SKM-1 (cell line): ENCODE measurements at regions not wholly inside any gene's neighbourhood (a gene's known extent, or its start where the extent isn't known, plus 50 kb on each side); places are given as distances from the start of the nearest gene placed in this dataset.
"Not testable (repeated sequence)": the region's sequence is repeated elsewhere in the genome, so short reads cannot be mapped to it uniquely, and the experiment has no call there.

Experiments used
- DNase-seq: peaks from one replicate; lab custom pipeline; 2025; ENCODE audit not compliant: unreplicated experiment; lab: John Stamatoyannopoulos, UW

GRCh38 chr1:143702739-143703138 lies 269.0 kb downstream of the FAM72C start:
- DNase-seq: not testable (repeated sequence)

- DNase-seq: no peak
Measured at GRCh38 chr1:143699731-143700130, 272.1 kb downstream of the FAM72C start.

- DNase-seq: no peak
Measured at GRCh38 chr1:143699115-143699514, 272.7 kb downstream of the FAM72C start.

GRCh38 chr1:143698016-143698415 lies 273.8 kb downstream of the FAM72C start:
- DNase-seq: no peak

GRCh38 chr1:143694085-143694484 lies 277.7 kb downstream of the FAM72C start:
- DNase-seq: no peak

GRCh38 chr1:143691971-143692529 lies 279.7 kb downstream of the FAM72C start:
- DNase-seq: no peak

- no peak for DNase-seq
Measured at GRCh38 chr1:143691400-143691891, 280.3 kb downstream of the FAM72C start.

GRCh38 chr1:143689781-143690180 lies 282.0 kb downstream of the FAM72C start:
- DNase-seq: no peak

GRCh38 chr1:143680304-143680703 lies 291.5 kb downstream of the FAM72C start:
- DNase-seq: no peak

- no peak for DNase-seq
Measured at GRCh38 chr1:143672983-143673382, 298.8 kb downstream of the FAM72C start.

GRCh38 chr1:143667730-143668129 lies 304.1 kb downstream of the FAM72C start:
- no peak for DNase-seq

GRCh38 chr1:143666851-143667250 lies 304.9 kb downstream of the FAM72C start:
- DNase-seq: no peak

- no peak for DNase-seq
Measured at GRCh38 chr1:143665606-143666005, 306.2 kb downstream of the FAM72C start.

GRCh38 chr1:143663056-143663455 lies 308.7 kb downstream of the FAM72C start:
- DNase-seq: not testable (repeated sequence)

- no peak for DNase-seq
Measured at GRCh38 chr1:143661418-143662101, 310.2 kb downstream of the FAM72C start.

GRCh38 chr1:143660354-143660941 lies 311.3 kb downstream of the FAM72C start:
- DNase-seq: no peak

- no peak for DNase-seq
Measured at GRCh38 chr1:143653429-143653802, 318.4 kb downstream of the FAM72C start.

GRCh38 chr1:143652744-143653428 lies 318.9 kb downstream of the FAM72C start:
- DNase-seq: no peak

- no peak for DNase-seq
Measured at GRCh38 chr1:143652187-143652586, 319.6 kb downstream of the FAM72C start.

GRCh38 chr1:143651350-143651992 lies 320.3 kb downstream of the FAM72C start:
- no peak for DNase-seq

GRCh38 chr1:143644035-143644434 lies 327.8 kb downstream of the FAM72C start:
- DNase-seq: not testable (repeated sequence)
